ENCODE measurements at regions not wholly inside any gene's neighbourhood (a gene's known extent, or its start where the extent isn't known, plus 50 kb on each side); places are given as distances from the start of the nearest gene placed in this dataset.

DNA sequence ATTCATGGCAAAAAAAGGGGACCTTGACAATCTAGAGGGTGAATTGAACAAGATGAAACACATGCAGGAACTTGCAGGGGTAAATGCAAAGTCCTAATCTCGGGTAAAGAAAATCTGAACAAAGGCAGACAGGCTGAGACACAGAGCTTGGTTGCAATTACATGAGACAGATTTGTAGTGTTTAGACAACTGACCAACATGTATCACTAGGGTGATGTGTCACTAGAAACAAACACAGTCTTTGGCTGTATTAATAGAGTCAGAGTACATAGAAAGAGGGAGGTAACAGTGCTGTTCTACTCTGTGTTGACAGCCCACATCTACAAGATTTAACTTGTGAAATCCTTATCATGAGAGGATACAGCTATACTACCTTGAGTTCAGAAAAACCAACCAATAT lies 78.1 kb upstream of the GRIK3 start:
- TF ChIP-seq, protein P1, sequence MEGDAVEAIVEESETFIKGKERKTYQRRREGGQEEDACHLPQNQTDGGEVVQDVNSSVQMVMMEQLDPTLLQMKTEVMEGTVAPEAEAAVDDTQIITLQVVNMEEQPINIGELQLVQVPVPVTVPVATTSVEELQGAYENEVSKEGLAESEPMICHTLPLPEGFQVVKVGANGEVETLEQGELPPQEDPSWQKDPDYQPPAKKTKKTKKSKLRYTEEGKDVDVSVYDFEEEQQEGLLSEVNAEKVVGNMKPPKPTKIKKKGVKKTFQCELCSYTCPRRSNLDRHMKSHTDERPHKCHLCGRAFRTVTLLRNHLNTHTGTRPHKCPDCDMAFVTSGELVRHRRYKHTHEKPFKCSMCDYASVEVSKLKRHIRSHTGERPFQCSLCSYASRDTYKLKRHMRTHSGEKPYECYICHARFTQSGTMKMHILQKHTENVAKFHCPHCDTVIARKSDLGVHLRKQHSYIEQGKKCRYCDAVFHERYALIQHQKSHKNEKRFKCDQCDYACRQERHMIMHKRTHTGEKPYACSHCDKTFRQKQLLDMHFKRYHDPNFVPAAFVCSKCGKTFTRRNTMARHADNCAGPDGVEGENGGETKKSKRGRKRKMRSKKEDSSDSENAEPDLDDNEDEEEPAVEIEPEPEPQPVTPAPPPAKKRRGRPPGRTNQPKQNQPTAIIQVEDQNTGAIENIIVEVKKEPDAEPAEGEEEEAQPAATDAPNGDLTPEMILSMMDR (conservative IDR thresholded peaks at IDR 0.05) = no peak
- no peak for TF ChIP-seq ZFX (IDR thresholded peaks at IDR 0.05)
